ENCODE measurements at regions not wholly inside any gene's neighbourhood (a gene's known extent, or its start where the extent isn't known, plus 50 kb on each side); places are given as distances from the start of the nearest gene placed in this dataset.

DNA sequence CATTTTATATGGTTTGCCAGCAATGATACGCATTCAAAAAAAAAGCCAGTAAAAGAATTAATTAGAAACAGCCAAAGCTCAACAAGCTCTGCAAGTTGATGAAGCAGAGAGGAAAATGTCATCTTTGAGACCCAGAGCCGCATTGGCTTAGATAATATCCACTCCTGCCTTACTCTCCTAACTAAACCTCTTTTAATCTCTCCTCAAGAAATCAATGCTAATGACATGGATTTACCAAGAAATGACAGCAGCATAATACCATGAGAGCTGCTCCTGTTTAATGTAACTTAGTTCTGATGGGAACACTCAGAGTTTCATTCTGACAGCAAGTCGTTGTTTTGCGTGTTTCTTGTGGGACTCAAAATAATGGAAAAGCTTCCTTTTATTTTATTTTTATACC is 1099.4 kb upstream of the PIK3C3 start:
- no peak for DNase-seq

DNA sequence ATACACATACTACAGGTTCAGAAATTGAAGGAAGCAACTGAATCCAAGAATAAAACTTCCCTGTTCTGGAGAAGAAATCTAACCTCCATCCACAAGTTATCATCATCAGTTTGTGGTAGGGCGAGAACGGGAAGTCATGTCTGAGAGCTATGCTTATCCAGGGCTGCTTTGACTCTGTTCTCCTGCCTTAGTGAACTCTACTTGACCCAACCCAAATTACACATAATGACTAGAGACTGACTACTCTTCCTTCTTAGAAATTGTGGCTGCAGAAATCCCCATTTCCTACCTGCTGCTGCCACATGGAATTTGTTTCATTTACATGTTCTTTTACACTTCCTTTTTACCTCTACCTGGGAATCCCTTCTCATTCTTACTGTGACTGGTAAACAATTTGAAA is 1102.6 kb upstream of the PIK3C3 start:
- DNase-seq = no peak

GRCh38 chr18:40851014-40851429 is 1104.0 kb upstream of the PIK3C3 start:
- DNase-seq = peak; percentile 94

GRCh38 chr18:40849886-40850285 is 1105.1 kb upstream of the PIK3C3 start:
- DNase-seq = no peak

DNA sequence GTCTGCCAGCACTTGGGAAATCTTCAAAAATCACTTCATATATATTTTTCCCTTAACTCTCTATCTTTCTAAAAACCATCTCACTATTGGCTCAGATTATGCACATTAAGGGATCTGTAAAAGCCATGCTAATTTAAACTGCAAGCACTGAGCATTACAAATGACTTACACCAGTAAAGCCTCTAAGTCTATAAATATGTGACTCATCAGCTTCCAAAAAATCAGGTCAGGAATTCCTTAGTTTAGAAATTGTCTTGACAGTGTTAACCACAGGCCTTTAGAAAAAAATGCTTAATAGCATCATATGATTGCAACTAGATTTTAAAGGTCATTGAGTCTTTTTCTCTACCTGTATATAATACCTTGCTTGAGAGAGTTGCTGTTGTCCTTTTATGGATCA is 1113.6 kb upstream of the PIK3C3 start:
- DNase-seq = no peak

- no peak for DNase-seq
Observed at GRCh38 chr18:40841063-40841462, 1114.0 kb upstream of the PIK3C3 start.

DNA sequence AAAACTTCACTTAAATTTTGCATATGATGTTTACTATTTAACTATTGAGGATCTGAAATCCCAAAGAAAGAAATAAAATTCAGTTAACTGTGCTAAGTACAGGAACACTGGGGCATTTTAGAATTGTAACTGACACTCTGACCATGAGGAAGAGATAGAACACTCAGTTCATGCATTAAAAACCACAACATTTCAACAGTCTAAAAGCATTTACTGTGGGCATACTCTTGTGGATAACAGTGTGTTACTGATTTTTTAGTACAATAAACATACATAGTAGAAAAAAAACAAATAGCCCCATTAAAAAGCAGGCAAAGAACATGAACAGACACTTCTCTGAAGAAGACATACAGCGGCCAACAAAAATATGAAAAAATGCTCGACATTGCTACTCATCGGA is 1122.7 kb upstream of the PIK3C3 start:
- no peak for DNase-seq

GRCh38 chr18:40824291-40824690 is 1130.7 kb upstream of the PIK3C3 start:
- DNase-seq = no peak

DNA sequence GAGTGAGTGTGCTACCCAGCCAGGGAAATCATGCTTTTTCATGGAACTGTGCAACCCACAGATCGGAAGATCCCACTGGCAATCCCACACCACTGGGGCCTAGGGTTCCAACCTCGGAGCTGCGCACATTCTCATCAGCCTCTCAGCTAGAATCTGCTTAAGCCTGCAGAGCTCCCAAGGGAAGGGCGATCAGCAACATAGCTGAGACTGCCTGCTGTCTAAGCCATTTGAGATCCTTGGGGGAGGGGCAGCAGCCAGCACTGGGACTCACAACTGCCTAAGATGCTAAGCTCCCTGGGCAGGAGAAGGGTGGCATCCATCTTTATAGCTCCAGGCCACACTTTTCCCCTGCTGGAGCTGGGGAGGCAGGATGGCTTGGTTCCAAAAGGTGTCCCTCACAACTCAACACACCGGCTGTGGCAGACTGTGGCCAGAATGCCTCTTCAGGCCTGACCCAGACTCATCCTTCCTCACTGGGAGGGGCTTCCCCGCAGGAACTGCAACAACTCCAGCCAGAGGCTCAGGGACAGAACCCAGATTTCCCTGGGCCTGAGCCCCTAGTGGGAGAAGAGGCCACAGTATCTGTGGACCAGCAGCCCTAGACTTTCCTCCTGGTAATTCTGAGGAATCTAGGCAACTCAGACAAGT is 1133.3 kb upstream of the PIK3C3 start:
- no peak for DNase-seq

GRCh38 chr18:40812981-40813515 is 1142.0 kb upstream of the PIK3C3 start:
- no peak for DNase-seq

- no peak for DNase-seq
Observed at GRCh38 chr18:40810372-40810771, 1144.7 kb upstream of the PIK3C3 start.

DNA sequence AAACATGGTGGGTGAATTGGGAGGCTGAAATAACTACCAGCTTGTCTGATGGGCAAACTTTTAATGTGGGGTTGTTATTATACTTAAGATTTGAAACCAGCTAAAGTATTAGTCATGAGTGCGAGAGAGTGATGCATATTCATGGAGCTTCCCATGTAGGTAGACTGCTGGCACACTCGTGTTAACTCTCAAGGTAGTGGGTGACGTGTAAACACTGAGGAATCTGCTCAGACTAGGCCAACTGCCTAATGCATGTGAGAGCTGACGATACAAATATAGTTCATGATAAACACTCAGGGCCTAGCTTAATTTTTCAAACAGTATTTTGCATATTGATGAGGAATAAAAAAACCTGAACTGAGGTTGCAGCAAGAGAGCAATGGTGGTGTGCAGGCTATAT is 1165.7 kb upstream of the PIK3C3 start:
- no peak for DNase-seq

GRCh38 chr18:40782453-40783130 is 1172.4 kb upstream of the PIK3C3 start:
- no peak for DNase-seq

GRCh38 chr18:40769786-40770185 is 1185.2 kb upstream of the PIK3C3 start:
- DNase-seq = no peak

- no peak for DNase-seq
Observed at GRCh38 chr18:40760251-40760650, 1194.8 kb upstream of the PIK3C3 start.

DNA sequence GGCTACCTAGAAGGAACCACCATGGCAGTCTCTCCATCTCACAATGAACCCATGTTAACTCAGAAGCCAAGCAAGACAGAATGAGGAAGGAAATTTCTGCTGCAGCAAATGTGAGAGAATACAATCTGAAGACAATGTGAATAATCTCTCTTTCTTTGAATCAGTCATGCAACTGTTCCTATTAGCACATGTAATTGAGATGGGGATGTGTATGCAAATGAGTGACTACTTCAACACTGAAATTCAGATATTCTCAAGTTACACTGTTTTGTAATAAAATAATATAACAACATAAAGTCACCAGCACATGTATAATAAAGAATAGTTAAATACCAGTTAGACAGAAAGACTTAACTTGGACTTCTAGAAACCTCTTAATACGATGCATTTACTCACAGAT is 1200.6 kb upstream of the PIK3C3 start:
- DNase-seq = peak; percentile 10

DNA sequence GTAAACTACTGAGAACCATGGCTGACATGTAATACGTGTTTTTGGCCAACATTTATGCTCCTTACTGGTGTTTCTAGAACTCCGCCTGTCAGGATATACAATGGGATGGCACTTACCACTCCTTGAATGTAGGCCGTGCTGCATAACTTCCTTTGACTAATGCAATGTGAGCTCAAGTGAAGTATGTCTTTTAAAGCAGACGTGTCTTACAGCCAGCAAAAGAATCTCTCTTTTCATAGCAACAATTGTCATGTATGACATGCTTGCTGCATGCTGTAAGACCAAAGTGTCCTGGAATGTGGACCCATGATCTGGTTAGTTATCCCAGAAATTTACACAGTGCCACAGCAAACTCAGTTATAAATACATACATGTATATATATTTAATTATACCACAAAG is 1202.7 kb upstream of the PIK3C3 start:
- DNase-seq = no peak

- DNase-seq = peak; percentile 39
Observed at GRCh38 chr18:40751186-40751585, 1203.8 kb upstream of the PIK3C3 start.

GRCh38 chr18:40739029-40739428 is 1216.0 kb upstream of the PIK3C3 start:
- no peak for DNase-seq

DNA sequence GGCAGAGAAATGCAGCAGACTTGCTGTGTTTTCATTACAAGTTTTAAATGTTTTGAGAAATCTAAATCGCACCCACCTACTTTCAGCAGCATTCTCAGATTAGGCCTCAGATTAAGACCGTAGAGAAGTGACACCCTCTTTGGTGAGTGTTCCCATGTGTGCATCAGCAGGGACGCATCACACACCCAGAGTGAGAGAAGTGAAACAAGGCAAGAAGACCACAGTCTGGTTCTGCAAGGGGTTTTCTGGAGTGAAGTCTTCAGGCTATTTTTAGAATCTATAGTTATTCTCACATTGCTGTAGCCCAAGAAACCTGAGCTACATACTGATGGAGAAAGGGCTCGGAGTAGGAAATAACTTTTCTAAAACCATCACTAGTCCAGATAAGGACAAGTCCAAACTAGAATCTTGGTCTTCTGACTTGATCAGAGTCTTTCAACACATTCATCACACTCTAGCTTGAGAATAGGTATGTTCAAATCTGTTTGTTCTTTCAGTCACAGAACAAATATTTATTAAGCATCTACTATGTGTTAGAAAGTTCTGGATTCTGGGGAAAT is 1216.6 kb upstream of the PIK3C3 start:
- DNase-seq = no peak

DNA sequence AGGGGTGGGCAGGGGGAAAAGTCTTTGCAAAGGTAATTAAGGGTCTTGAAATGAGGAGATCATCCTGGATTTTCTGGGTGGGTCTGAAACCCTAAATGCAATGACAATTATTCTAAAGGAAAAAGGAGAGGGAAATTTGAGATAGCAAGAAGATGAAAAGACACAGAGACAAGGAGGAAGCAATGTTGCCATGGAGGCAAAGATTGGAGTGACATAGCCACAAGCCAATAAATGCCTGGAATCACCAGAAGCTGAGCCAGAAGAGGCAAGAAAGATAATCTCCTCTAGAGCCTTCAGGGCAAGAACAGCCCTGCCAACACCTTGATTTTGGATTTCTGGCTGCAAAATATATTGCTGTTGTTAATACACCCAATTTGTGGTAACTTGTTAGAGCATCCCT is 1246.3 kb upstream of the PIK3C3 start:
- DNase-seq = no peak

GRCh38 chr18:40707797-40708196 is 1247.2 kb upstream of the PIK3C3 start:
- DNase-seq = no peak

DNA sequence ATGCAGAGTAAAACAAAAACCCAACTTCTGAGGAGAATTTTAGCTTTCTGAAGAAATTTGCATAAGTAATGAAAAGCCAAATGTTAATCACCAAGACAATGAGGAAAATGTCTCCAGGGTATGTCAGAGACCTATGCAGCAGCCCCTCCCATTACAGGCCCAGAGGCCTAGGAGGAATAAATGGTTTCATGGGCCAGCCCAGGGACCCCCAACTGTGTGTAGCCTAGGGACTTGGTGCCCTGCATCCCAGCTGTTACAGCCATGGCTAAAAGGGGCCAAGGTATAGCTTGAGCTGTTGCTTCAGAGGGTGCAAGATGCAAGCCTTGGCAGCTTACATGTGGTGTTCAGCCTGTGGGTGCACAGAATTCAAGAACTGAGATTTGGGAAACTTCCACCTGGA is 1256.9 kb upstream of the PIK3C3 start:
- DNase-seq = no peak

DNA sequence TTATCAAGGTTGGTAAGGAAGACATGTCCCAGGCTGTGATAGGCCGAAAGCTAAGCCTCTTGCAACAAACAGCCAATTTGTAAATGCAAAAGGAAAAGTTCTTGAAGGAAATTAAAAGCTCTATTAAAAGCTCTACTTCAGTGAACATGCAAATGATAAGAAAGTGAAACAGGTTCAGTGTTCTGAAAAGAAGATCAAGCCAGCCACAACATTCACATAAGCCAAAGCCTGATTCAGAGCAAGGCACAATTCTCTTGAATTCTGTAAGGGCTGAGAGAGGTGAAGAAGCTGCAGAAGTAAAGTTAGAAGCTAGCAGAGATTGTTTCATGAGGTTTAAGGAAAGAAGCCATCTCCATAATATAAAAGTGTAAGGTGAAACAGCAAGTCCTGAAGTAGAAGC is 1259.5 kb upstream of the PIK3C3 start:
- no peak for DNase-seq

Data from NCI-H1105 treated with DMSO at 0.1 percent for 48 hours (cell line).